ENCODE measurements at regions not wholly inside any gene's neighbourhood (a gene's known extent, or its start where the extent isn't known, plus 50 kb on each side); places are given as distances from the start of the nearest gene placed in this dataset.

- Histone ChIP-seq H3K27me3 (replicated peaks; ENCODE audit: insufficient read depth) (no peaks in the 10 kb centered on the region), H3K27ac (no peak overlapping the region), H3K36me3 (no peaks in the 10 kb centered on the region), H3K4me3 (no peak overlapping the region), H3K4me1 (ENCODE audit: control insufficient read depth in 1 of 2, low read depth in 2 of 2) (no peaks in the 10 kb centered on the region), H3K9me3 (no peaks in the 10 kb centered on the region)
- no peak for ATAC-seq (ENCODE audit: insufficient number of reproducible peaks, low FRiP score, low read depth)
- no peak for DNase-seq (ENCODE audit: low spot score)
- no peak for TF ChIP-seq CTCF (IDR thresholded peaks at IDR 0.05)
These were observed 441.1 kb downstream of the RPS24 start for GRCh38 chr10:78474743-78475142.

- no peak overlapping the region for H3K27ac ChIP-seq
- ATAC-seq (ENCODE audit: insufficient number of reproducible peaks, low FRiP score, low read depth), result no peak
- no peak for TF ChIP-seq CTCF (IDR thresholded peaks at IDR 0.05)
- H3K9me3 ChIP-seq, result no peaks in the 10 kb centered on the region
- H3K4me1 ChIP-seq (ENCODE audit: control insufficient read depth in 1 of 2, low read depth in 2 of 2), result no peaks in the 10 kb centered on the region
- no peak for DNase-seq (ENCODE audit: low spot score)
- no peaks in the 10 kb centered on the region for H3K36me3 ChIP-seq
- H3K27me3 ChIP-seq (replicated peaks; ENCODE audit: insufficient read depth), result no peaks in the 10 kb centered on the region
- no peak overlapping the region for H3K4me3 ChIP-seq
These were observed 441.8 kb downstream of the RPS24 start for GRCh38 chr10:78475437-78475836.

- no peaks in the 10 kb centered on the region for H3K4me1 ChIP-seq (ENCODE audit: control insufficient read depth in 1 of 2, low read depth in 2 of 2)
- DNase-seq (ENCODE audit: low spot score) (no peak), ATAC-seq (ENCODE audit: insufficient number of reproducible peaks, low FRiP score, low read depth) (no peak)
- no peak overlapping the region for H3K27ac ChIP-seq
- no peaks in the 10 kb centered on the region for H3K36me3 ChIP-seq
- H3K9me3 ChIP-seq, result no peaks in the 10 kb centered on the region
- no peak for TF ChIP-seq CTCF (IDR thresholded peaks at IDR 0.05)
- no peaks in the 10 kb centered on the region for H3K27me3 ChIP-seq (replicated peaks; ENCODE audit: insufficient read depth)
- no peak overlapping the region for H3K4me3 ChIP-seq
These were observed 442.5 kb downstream of the RPS24 start for GRCh38 chr10:78476156-78476555.

GRCh38 chr10:78476844-78477243 is 443.2 kb downstream of the RPS24 start:
- TF ChIP-seq CTCF (IDR thresholded peaks at IDR 0.05), result no peak
- no peak for ATAC-seq (ENCODE audit: insufficient number of reproducible peaks, low FRiP score, low read depth)
- no peak overlapping the region for H3K4me3 ChIP-seq
- DNase-seq (ENCODE audit: low spot score), result no peak
- H3K4me1 ChIP-seq (ENCODE audit: control insufficient read depth in 1 of 2, low read depth in 2 of 2), result no peaks in the 10 kb centered on the region
- H3K36me3 ChIP-seq, result no peaks in the 10 kb centered on the region
- no peaks in the 10 kb centered on the region for H3K27me3 ChIP-seq (replicated peaks; ENCODE audit: insufficient read depth)
- no peaks in the 10 kb centered on the region for H3K9me3 ChIP-seq
- H3K27ac ChIP-seq, result no peak overlapping the region

GRCh38 chr10:78478919-78479318 is 445.3 kb downstream of the RPS24 start:
- ATAC-seq (ENCODE audit: insufficient number of reproducible peaks, low FRiP score, low read depth), result no peak
- Histone ChIP-seq H3K36me3 (no peaks in the 10 kb centered on the region), H3K4me1 (ENCODE audit: control insufficient read depth in 1 of 2, low read depth in 2 of 2) (no peaks in the 10 kb centered on the region), H3K4me3 (no peak overlapping the region), H3K9me3 (no peaks in the 10 kb centered on the region), H3K27ac (no peak overlapping the region), H3K27me3 (replicated peaks; ENCODE audit: insufficient read depth) (no peaks in the 10 kb centered on the region)
- no peak for TF ChIP-seq CTCF (IDR thresholded peaks at IDR 0.05)
- DNase-seq (ENCODE audit: low spot score), result no peak

All from thoracic aorta (tissue), 2 donors.